NOMO-1 (cell line): ENCODE measurements at regions not wholly inside any gene's neighbourhood (a gene's known extent, or its start where the extent isn't known, plus 50 kb on each side); places are given as distances from the start of the nearest gene placed in this dataset.
"Not testable (repeated sequence)": the region's sequence is repeated elsewhere in the genome, so short reads cannot be mapped to it uniquely, and the experiment has no call there.

Experiments
- DNase-seq, 2 experiments: peaks; one replicate each; lab custom pipeline; 2025; ENCODE audit not compliant: unreplicated experiment in 2 of 2; lab: John Stamatoyannopoulos, UW

DNA sequence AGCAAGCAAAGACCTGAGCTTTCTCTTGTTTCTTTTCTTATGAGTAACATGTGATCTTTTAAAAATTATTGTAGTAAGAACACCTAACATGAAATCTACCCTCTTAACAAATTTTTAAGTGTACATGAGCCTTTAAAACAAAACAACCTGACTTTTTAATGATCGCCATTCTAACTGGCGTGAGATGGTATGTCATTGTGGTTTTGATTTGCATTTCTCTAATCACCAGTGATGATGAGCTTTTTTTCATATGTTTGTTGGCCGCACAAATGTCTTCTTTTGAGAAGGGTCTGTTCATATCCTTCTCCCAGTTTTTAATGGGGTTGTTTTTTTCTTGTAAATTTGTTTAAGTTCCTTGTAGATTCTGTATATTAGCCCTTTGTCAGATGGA lies 73.7 kb upstream of the BMP2 start:
- not testable (repeated sequence) for DNase-seq

DNA sequence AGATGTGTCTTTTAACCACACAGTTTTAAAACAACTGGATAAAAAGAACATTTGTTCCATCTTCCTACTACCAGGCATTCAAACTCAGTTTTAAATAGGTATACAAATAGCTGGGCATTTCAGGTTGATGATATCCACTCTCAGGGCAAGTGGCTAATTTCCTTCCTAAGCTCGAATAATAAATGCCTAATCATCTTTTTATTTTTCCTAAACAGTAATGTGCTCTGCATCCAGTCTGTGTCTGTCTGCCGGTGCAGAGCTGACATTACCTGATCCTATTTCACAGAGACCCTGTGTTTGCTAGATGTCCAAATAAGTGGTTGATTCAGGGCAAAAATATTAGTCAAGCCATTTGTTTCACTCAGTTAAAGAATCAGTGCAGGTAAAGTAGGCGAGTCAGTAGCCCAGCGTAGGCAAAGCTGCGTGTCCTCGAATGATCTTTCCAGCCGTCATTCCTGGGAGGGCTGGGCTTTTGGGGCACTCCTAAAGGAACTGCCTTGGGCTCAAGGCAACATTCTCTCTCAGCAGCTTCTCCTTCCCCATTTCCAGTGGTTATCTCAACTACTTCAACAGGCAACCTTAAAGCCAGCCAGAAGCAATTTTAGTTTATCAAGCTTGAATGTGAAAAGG lies 74.2 kb upstream of the BMP2 start:
- no peak for DNase-seq

DNA sequence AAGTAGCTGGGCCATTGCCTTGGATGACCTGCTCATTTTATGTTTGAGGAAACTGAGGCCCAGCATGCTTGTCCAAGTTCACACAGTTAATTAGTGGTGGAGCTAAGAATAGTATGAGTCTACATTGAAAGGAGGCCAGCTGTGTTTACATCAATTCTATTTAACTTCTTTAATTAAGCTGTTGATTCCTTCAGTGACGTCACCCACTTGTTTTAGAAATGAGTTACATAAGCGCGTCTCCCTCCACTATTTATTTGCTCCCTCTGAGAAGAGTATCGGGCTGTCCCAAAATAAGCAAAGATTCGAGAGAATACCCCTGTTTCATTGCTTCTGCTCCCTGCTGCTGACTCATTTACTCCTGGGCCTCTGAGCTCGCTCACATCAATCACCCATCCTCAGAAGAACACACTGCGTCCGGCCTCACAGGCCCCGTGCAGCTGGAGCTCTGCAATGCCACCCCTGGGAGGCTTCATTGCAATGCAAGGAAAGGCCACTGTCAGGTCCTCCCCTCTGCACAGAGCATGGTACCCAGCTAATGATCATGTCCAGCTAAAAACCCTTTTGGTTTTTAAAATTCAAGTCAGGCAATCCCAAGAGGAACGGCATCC lies 74.8 kb upstream of the BMP2 start:
- no peak for DNase-seq

DNA sequence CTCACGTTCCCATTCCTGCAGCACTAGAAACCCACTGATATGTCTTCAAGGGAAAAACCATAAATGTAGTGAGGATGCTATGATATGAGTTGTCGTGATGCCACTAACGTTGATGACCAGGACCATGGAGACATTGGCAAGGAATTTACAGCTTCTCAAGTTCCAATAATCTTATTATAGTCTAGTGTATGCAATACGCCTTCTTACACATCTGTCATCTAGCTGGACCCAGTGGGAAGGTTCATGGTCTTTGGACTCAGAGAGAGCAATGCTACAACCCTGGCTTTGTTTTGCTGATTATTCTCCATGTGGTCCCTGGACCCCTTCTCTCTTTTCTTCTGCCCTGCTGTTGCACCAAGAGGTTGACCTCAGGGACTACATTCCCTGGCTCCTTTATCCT lies 76.0 kb upstream of the BMP2 start:
- no peak for DNase-seq

DNA sequence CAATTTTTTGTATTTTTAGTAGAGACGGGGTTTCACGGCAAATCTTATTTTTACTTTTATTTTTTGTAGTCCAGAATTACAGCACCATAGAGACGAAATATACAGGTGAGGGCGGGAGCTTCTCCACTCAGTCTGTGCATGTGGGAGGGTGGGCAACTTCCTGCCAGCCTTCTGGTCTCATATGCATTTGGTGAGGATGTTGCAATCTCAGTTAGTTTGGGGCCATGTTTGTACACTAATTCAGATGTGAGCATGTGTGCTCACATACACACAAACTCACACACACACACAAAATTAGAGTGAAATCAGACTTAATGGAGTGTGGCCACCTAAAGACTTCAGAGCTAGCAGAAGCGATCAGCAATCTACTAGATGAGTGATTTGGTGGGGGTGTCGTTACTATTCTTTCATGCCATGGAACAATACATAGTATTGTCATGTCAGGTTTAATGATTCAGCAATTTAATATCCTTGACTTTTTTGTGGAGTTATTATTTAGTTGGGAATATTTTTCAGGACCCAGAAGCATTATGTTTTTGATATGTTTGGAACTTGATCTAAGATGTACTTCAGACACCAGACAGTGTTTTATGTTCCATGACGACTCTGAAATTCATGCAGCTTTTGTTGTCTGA lies 78.0 kb upstream of the BMP2 start:
- DNase-seq = no peak

DNA sequence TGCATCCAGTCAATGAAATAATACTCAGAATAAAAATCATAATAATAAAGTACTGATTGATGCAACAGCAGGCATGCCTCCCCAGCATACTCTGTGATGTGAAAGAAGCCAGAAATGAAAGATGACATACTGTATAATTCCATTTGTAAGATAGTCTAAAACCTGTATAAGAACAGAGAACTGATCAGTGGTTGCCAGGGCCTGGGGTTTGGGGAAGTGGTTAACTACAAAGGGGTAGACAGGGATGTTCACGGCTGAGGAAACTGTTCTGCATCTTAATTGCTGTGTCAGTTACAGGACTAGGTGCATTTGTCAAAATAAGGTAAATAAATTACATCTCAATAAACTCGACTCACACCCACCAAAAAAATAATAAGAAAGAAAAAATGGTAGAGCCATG lies 81.3 kb upstream of the BMP2 start:
- peak; percentile 28 to 76 for DNase-seq

- no peak for DNase-seq
These were observed 81.9 kb upstream of the BMP2 start for GRCh38 chr20:6685626-6686025.

DNA sequence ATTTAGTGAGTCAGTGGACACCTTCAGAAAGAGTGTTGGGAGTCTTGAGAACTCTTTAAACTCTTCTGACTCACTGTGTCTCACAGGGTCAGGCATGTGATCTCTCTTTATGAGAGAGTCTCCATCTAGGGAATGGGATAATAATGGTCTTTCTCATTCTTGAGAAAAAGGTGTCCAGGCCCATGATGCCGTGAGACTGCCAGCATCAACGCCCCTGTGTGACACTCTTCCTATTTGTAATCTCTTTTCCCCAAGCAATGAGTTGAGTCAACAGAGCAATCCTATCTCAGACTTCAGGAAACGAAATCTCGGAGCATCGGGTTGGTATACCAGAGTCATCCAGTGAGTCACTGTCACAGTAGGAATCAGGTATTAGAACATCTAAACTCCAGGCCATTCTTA lies 82.3 kb upstream of the BMP2 start:
- no peak for DNase-seq

- no peak for DNase-seq
These were observed 84.2 kb upstream of the BMP2 start for GRCh38 chr20:6683021-6683977.

GRCh38 chr20:6680854-6681253 lies 86.6 kb upstream of the BMP2 start:
- DNase-seq = no peak

DNA sequence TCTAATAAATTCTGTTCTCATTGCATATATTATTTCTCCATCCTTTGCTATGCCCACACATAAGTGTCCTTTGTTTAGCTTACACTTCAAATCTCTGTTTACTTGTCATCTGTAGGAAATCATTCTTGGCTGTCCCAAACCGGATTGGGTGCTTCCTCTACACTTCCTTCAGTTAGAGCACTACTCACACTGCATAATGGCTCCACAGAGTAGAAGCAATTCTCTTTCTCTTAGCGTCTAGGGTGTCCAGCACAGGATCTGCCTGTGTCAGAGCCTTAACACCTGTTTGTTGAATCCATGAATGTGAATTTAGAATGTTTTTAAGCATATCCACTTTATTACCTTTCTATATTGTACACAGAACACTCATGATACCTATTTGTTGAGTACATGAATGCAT lies 87.0 kb upstream of the BMP2 start:
- DNase-seq = no peak

DNA sequence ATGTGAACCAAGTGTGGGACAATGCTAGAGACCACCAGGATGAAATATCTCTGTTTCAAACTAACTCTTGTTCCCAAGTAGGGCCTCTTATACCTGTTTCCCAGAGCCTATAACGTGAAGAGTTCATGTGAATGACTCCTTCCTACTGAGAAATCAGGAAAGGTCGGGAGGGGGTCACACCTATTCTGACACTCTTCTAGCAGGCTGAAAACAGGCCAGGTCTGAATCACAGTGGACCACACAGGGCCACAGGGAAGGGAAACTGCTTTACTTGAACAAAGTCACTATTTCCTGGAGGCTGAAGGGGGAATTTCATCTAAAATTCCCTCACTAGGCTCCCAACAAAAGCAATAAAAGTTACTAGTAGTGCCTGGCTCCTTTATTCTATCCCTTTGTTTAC lies 88.4 kb upstream of the BMP2 start:
- no peak for DNase-seq

GRCh38 chr20:6678101-6678500 lies 89.4 kb upstream of the BMP2 start:
- no peak for DNase-seq

DNA sequence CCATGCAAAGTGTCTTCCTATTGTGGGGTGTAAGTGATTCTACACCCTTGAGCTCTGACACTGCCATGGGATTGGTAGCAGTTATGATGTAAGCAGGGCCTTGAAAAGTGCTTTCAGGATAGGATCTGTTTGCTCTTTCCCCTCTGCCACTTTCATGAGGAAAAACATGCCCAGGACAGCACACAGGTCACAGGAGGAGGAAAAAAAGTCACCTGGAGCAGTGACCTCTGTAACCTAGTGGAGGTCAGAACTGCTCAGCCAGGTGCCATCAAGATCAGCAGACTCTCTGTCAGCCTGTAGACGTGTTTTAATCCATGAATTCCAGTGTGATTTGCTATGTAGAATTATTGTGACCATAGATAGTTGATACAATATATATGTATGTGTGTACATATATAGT lies 92.7 kb upstream of the BMP2 start:
- DNase-seq = no peak

DNA sequence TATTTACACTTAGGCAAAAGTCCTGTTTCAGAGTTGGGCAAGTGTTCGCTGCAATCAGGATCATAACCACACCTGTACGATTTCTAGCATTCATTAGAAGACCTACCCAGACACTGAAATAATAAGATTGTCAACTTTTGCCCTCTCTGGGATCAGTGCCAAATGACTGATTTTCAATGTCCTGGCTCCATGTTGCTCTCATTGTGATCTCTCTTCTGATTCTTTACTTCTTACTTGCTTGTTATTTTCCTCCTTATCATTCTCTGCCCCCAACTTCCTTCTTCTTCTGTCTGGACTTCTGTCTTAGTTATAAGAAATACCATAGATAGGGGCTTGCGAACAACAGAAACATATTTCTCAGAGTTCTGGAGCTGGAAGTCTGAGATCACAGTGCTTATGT lies 94.4 kb upstream of the BMP2 start:
- DNase-seq = no peak

- DNase-seq = no peak
These were observed 95.7 kb upstream of the BMP2 start for GRCh38 chr20:6671829-6672228.

DNA sequence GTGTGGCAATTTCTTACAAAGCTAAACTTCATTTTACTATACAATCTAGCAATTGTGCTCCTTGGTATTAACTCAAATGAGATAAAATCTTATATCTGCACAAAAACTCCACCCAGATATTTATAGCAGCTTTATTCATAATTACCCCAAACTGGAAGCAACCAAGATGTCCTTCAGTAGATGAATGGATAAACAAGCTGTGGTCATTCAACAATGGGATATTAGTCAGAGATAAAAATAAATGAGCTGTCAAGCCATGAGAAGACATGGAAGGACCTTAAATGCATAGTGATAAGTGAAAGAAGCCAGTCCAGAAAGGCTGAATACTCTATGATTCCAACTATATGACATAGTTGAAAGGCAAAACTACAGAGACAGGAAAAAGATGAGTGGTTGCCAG lies 98.9 kb upstream of the BMP2 start:
- DNase-seq = no peak

GRCh38 chr20:6665621-6666355 lies 101.7 kb upstream of the BMP2 start:
- no peak for DNase-seq

DNA sequence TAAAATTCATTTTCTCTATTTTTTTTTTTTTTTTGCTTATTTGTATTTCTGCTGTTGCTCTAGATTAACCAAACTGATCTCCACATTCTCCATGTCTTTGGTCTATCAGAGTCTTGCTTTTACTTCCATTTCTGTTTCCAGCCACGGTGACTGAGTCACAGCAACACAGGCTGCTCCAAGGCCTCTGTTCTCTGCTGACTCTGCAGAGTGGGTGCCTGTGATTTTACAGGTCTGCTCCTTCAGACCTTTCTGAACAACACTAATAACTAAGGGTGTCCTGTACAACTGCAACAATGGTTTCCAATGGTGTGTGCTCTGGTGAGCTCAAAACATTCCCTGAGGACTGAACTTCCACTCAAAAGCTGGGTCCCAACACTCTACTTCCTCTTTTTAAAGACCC lies 102.3 kb upstream of the BMP2 start:
- DNase-seq = no peak

GRCh38 chr20:6664574-6664973 lies 102.9 kb upstream of the BMP2 start:
- no peak for DNase-seq
